ENCODE measurements at regions not wholly inside any gene's neighbourhood (a gene's known extent, or its start where the extent isn't known, plus 50 kb on each side); places are given as distances from the start of the nearest gene placed in this dataset.
"Not testable (repeated sequence)": the region's sequence is repeated elsewhere in the genome, so short reads cannot be mapped to it uniquely, and the experiment has no call there.

DNA sequence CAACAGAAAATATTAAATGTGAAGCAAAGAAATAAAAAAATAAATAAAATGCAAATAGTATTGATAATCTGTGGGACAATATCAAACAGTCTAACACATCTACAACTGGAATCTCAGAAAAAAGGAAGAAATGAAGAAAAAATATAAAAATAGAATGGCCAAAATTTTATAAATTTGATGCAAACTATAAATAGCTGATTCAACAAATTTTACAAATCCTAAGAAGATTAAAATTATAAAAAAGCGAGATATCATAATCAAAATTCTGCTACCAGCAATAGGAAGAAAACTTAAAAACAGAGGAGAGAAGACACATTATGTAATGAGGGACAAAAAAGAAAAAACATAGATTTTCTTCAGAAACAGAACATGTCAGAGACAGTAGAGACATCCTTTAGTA, 129.2 kb upstream of the IRX1 start:
- H3K36me3 Mint-ChIP-seq: no peaks in the 10 kb centered on the region
- ChIA-PET CTCF (no interaction called here), POLR2A (no interaction called here)

DNA sequence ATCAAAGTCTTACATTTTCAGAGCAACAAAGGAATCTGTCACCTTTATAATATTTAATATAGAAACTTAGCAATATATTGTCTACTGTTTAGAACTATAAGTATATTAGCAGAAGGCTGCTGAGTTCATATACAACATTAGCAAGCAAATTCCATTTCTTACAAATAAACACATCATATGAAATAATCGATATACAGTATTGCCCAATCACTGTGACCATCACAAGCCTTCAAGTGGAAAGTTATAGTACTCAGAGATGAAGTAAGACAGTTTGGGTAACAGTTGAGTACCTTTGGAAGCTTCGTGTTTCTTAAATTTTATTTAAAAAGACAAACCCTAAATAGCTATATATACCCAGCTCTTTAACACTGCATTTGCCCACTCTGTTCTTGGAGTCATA, 135.2 kb upstream of the IRX1 start:
- H3K9me3 Mint-ChIP-seq: peaks cover 0 to 6% (median 3%) of the 10 kb centered on the region in 5 donors
- Histone ChIP-seq H3K4me1 (ENCODE audit: insufficient read depth, low read length) (no peaks in the 10 kb centered on the region), H3K4me3 (ENCODE audit: low read length) (no peak overlapping the region), H3K36me3 (ENCODE audit: insufficient read depth, low read length) (no peaks in the 10 kb centered on the region), H3K9me3 (ENCODE audit: low read length) (no peaks in the 10 kb centered on the region), H3K27ac (ENCODE audit: low read depth, low read length) (no peak overlapping the region), H3K27me3 (ENCODE audit: insufficient read depth, low read length, poor library complexity, severe bottlenecking) (no peaks in the 10 kb centered on the region)
- DNase-seq: no peak
- H3K4me3 Mint-ChIP-seq: no peak overlapping the region
- ChIA-PET CTCF (no interaction called here), POLR2A (no interaction called here)
- peaks cover 0 to 1% of the 10 kb centered on the region in 2 donors for H3K27me3 Mint-ChIP-seq
- H3K4me1 Mint-ChIP-seq: no peaks in the 10 kb centered on the region
- peaks cover 0 to 2% (median 0%) of the 10 kb centered on the region in 3 donors for H3K36me3 Mint-ChIP-seq
- no peak overlapping the region for H3K27ac Mint-ChIP-seq

More for the DNA sequence above, 129.2 kb upstream of the IRX1 start:
- Histone ChIP-seq H3K4me3 (ENCODE audit: low read length) (no peak overlapping the region), H3K9me3 (ENCODE audit: low read length) (no peaks in the 10 kb centered on the region), H3K27ac (ENCODE audit: low read depth, low read length) (no peak overlapping the region), H3K4me1 (ENCODE audit: insufficient read depth, low read length) (no peaks in the 10 kb centered on the region), H3K27me3 (ENCODE audit: insufficient read depth, low read length, poor library complexity, severe bottlenecking) (no peaks in the 10 kb centered on the region), H3K36me3 (ENCODE audit: insufficient read depth, low read length) (no peaks in the 10 kb centered on the region)
- Mint-ChIP-seq H3K4me3 (no peak overlapping the region), H3K4me1 (no peaks in the 10 kb centered on the region), H3K27me3 (peaks cover 0 to 1% of the 10 kb centered on the region in 2 donors), H3K27ac (no peak overlapping the region), H3K9me3 (peaks cover 0 to 15% (median 4%) of the 10 kb centered on the region in 5 donors)
- DNase-seq: no peak

GRCh38 chr5:3456121-3456681, 139.4 kb upstream of the IRX1 start:
- no peaks in the 10 kb centered on the region for H3K27me3 ChIP-seq (ENCODE audit: insufficient read depth, low read length, poor library complexity, severe bottlenecking)
- ChIA-PET CTCF (interaction anchor here (1.7 kb wide), 1 partner anchor 9 kb away, joined by 4 read pairs; no protein-coding TSS in a partner anchor), POLR2A (no interaction called here)
- H3K4me1 ChIP-seq (ENCODE audit: insufficient read depth, low read length): no peaks in the 10 kb centered on the region
- no peak for DNase-seq
- H3K27ac Mint-ChIP-seq: peak overlapping the region in 1 of 8 donors; percentile 34
- peaks cover 0 to 1% of the 10 kb centered on the region in 2 donors for H3K27me3 Mint-ChIP-seq
- H3K36me3 Mint-ChIP-seq: peaks cover 0 to 4% (median 0%) of the 10 kb centered on the region in 3 donors
- H3K27ac ChIP-seq (ENCODE audit: low read depth, low read length): no peak overlapping the region
- H3K9me3 ChIP-seq (ENCODE audit: low read length): no peaks in the 10 kb centered on the region
- no peak overlapping the region for H3K4me3 ChIP-seq (ENCODE audit: low read length)
- no peaks in the 10 kb centered on the region for H3K36me3 ChIP-seq (ENCODE audit: insufficient read depth, low read length)
- H3K4me3 Mint-ChIP-seq: no peak overlapping the region
- H3K9me3 Mint-ChIP-seq: peaks cover 3 to 7% (median 6%) of the 10 kb centered on the region in 5 donors
- H3K4me1 Mint-ChIP-seq: no peaks in the 10 kb centered on the region

GRCh38 chr5:3454028-3454427, 141.6 kb upstream of the IRX1 start:
- H3K36me3 ChIP-seq (ENCODE audit: insufficient read depth, low read length); H3K27me3 Mint-ChIP-seq; H3K4me1 ChIP-seq (ENCODE audit: insufficient read depth, low read length); H3K4me1 Mint-ChIP-seq; H3K4me3 Mint-ChIP-seq; CTCF ChIA-PET; H3K27me3 ChIP-seq (ENCODE audit: insufficient read depth, low read length, poor library complexity, severe bottlenecking); H3K27ac ChIP-seq (ENCODE audit: low read depth, low read length); H3K27ac Mint-ChIP-seq; DNase-seq; H3K36me3 Mint-ChIP-seq; H3K4me3 ChIP-seq (ENCODE audit: low read length); H3K9me3 ChIP-seq (ENCODE audit: low read length); POLR2A ChIA-PET: not testable (repeated sequence)
- peaks cover 0 to 15% (median 7%) of the 10 kb centered on the region in 5 donors for H3K9me3 Mint-ChIP-seq

DNA sequence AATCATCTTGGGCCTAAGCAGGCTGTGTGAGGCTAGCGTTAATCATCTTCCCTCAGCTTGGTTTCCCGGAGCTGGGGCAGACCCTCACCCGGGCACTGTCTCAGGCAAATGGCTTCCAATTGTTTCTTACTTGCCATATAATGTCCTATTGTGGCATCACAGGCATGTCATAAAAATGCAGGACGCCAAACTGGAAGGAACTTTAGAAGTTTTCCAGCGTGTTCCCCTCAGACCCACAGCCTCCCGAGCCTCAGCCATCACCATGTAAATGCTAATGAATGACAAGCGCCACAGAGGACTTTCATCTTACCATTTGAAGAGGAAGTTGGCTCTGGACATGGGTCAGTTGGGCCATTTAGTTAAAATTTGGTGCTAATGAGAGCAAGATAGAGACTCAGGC, 143.0 kb upstream of the IRX1 start:
- no peaks in the 10 kb centered on the region for H3K4me1 Mint-ChIP-seq
- Histone ChIP-seq H3K4me1 (ENCODE audit: insufficient read depth, low read length) (no peaks in the 10 kb centered on the region), H3K36me3 (ENCODE audit: insufficient read depth, low read length) (no peaks in the 10 kb centered on the region), H3K27ac (ENCODE audit: low read depth, low read length) (no peak overlapping the region), H3K4me3 (ENCODE audit: low read length) (no peak overlapping the region), H3K27me3 (ENCODE audit: insufficient read depth, low read length, poor library complexity, severe bottlenecking) (no peaks in the 10 kb centered on the region), H3K9me3 (ENCODE audit: low read length) (no peaks in the 10 kb centered on the region)
- POLR2A ChIA-PET: no interaction called here
- peaks cover 0 to 2% (median 0%) of the 10 kb centered on the region in 3 donors for H3K36me3 Mint-ChIP-seq
- no peaks in the 10 kb centered on the region for H3K27me3 Mint-ChIP-seq
- H3K9me3 Mint-ChIP-seq: peaks cover 4 to 19% (median 5%) of the 10 kb centered on the region in 5 donors
- CTCF ChIA-PET: no interaction called here
- H3K4me3 Mint-ChIP-seq: no peak overlapping the region
- no peak for DNase-seq
- H3K27ac Mint-ChIP-seq: no peak overlapping the region

DNA sequence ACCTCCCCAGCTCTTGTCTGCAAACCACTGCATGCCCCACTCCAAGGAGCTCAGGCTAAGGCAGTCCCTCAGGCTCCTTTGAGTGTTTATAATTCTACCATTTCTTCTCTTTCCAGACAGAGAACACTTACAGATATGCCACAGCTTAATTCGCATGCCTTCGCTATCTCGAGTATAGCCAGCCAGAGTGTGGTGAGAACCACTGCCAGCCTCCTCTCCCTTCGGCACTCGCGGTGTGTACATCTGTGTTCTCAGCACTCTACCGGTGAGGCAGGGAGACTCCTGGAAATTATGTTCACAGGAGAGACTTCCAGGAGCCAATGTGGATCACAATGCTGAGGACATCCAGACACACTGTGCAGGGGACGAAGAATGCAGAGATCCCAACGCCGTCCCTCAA, 143.7 kb upstream of the IRX1 start:
- H3K27me3 ChIP-seq (ENCODE audit: insufficient read depth, low read length, poor library complexity, severe bottlenecking): no peaks in the 10 kb centered on the region
- Mint-ChIP-seq H3K27me3 (no peaks in the 10 kb centered on the region), H3K36me3 (peaks cover 0 to 2% (median 0%) of the 10 kb centered on the region in 3 donors), H3K9me3 (peaks cover 7 to 19% (median 8%) of the 10 kb centered on the region in 5 donors), H3K4me3 (no peak overlapping the region), H3K4me1 (no peaks in the 10 kb centered on the region), H3K27ac (no peak overlapping the region)
- POLR2A ChIA-PET: no interaction called here
- H3K4me3 ChIP-seq (ENCODE audit: low read length): no peak overlapping the region
- H3K36me3 ChIP-seq (ENCODE audit: insufficient read depth, low read length): no peaks in the 10 kb centered on the region
- no peaks in the 10 kb centered on the region for H3K9me3 ChIP-seq (ENCODE audit: low read length)
- H3K27ac ChIP-seq (ENCODE audit: low read depth, low read length): no peak overlapping the region
- no peak for DNase-seq
- CTCF ChIA-PET: no interaction called here
- no peaks in the 10 kb centered on the region for H3K4me1 ChIP-seq (ENCODE audit: insufficient read depth, low read length)

DNA sequence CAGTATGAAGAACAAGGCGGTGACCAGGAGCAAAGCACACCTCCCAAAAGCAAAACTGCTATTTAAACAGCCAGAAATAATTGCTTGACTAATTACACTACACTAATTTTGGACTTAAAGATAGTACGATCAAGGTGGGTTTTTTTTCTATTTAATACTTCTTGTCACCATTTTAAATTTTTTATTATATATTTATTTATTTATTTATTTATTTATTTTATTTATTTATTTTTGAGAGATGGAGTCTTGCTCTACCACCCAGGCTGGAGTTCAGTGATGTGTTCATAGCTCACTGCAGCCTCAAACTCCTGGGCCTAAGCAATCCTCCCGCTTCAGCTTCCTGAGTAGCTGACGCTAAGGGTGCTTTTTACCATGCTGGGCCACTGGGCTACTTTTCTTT, 146.2 kb upstream of the IRX1 start:
- Mint-ChIP-seq H3K9me3 (peaks cover 5 to 17% (median 10%) of the 10 kb centered on the region in 5 donors), H3K27me3 (no peaks in the 10 kb centered on the region), H3K4me3 (no peak overlapping the region), H3K36me3 (peaks cover 0 to 2% (median 0%) of the 10 kb centered on the region in 3 donors), H3K4me1 (no peaks in the 10 kb centered on the region), H3K27ac (no peak overlapping the region)
- CTCF ChIA-PET: no interaction called here
- POLR2A ChIA-PET: no interaction called here
- Histone ChIP-seq H3K4me3 (ENCODE audit: low read length) (no peak overlapping the region), H3K27me3 (ENCODE audit: insufficient read depth, low read length, poor library complexity, severe bottlenecking) (no peaks in the 10 kb centered on the region), H3K4me1 (ENCODE audit: insufficient read depth, low read length) (no peaks in the 10 kb centered on the region), H3K9me3 (ENCODE audit: low read length) (no peaks in the 10 kb centered on the region), H3K27ac (ENCODE audit: low read depth, low read length) (no peak overlapping the region), H3K36me3 (ENCODE audit: insufficient read depth, low read length) (no peaks in the 10 kb centered on the region)
- no peak for DNase-seq

DNA sequence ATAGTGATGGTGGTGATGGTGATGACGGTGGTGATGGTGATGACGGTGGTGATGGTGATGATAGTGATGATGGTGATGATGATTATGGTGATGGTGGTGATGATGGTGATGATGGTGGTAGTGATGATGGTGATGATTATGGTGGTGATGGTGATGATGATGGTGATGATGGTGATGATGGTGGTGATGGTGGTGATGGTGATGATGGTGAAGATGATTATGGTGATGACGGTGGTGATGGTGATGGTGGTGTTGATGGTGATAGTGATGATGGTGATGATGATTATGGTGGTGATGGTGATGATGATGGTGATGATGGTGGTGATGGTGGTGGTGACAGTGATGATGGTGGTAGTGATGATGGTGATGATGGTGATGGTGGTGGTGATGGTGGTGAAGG, 149.2 kb upstream of the IRX1 start:
- Mint-ChIP-seq H3K36me3 (no peaks in the 10 kb centered on the region), H3K27me3 (no peaks in the 10 kb centered on the region), H3K9me3 (peaks cover 4 to 15% (median 10%) of the 10 kb centered on the region in 5 donors), H3K4me1 (no peaks in the 10 kb centered on the region), H3K4me3 (no peak overlapping the region), H3K27ac (no peak overlapping the region)
- ChIA-PET CTCF (no interaction called here), POLR2A (no interaction called here)
- no peaks in the 10 kb centered on the region for H3K4me1 ChIP-seq (ENCODE audit: insufficient read depth, low read length)
- no peak for DNase-seq
- no peaks in the 10 kb centered on the region for H3K27me3 ChIP-seq (ENCODE audit: insufficient read depth, low read length, poor library complexity, severe bottlenecking)
- no peak overlapping the region for H3K4me3 ChIP-seq (ENCODE audit: low read length)
- no peaks in the 10 kb centered on the region for H3K36me3 ChIP-seq (ENCODE audit: insufficient read depth, low read length)
- no peaks in the 10 kb centered on the region for H3K9me3 ChIP-seq (ENCODE audit: low read length)
- no peak overlapping the region for H3K27ac ChIP-seq (ENCODE audit: low read depth, low read length)

- H3K9me3 ChIP-seq (ENCODE audit: low read length); CTCF ChIA-PET; H3K27me3 ChIP-seq (ENCODE audit: insufficient read depth, low read length, poor library complexity, severe bottlenecking); H3K4me3 Mint-ChIP-seq; H3K4me1 Mint-ChIP-seq; H3K27ac ChIP-seq (ENCODE audit: low read depth, low read length); POLR2A ChIA-PET; H3K27me3 Mint-ChIP-seq; H3K4me3 ChIP-seq (ENCODE audit: low read length); DNase-seq; H3K4me1 ChIP-seq (ENCODE audit: insufficient read depth, low read length); H3K36me3 Mint-ChIP-seq; H3K27ac Mint-ChIP-seq; H3K36me3 ChIP-seq (ENCODE audit: insufficient read depth, low read length): not testable (repeated sequence)
- H3K9me3 Mint-ChIP-seq: peaks cover 4 to 15% (median 10%) of the 10 kb centered on the region in 5 donors
Observed at GRCh38 chr5:3445517-3445916, 150.1 kb upstream of the IRX1 start.

Data from CD8-positive, alpha-beta memory T cell (primary cell).